Gastrocnemius medialis (tissue), 4 donors: ENCODE measurements at regions not wholly inside any gene's neighbourhood (a gene's known extent, or its start where the extent isn't known, plus 50 kb on each side); places are given as distances from the start of the nearest gene placed in this dataset.

Source experiments
- ATAC-seq, 2 donors: fragments of 150-250 bp; one replicate each; pipeline ENCODE4 v1.9.1; 2016
- DNase-seq, 2 donors: peaks; one replicate each; pipeline ENCODE4 v3.0.0-alpha.2; 2019
- H3K27ac ChIP-seq, 4 donors: fragments of 200-600 bp; sonication (generic); 1 replicate in 1 of 4; 2 replicates in 3 of 4; pipeline ENCODE4 v1.5.1; 2016 to 2018; ENCODE audit warnings: mild to moderate bottlenecking in 2 of 4, moderate library complexity in 1 of 4
- H3K27me3 ChIP-seq, 3 donors: fragments of 200-600 bp; sonication (generic) in 2 of 3; 1 replicate in 1 of 3; 2 replicates in 2 of 3; pipeline versions ENCODE4 v1.5.1 to v1.6.0; 2016 to 2019; ENCODE audit warnings: mild to moderate bottlenecking in 1 of 3, moderate library complexity in 1 of 3
- H3K36me3 ChIP-seq, 2 donors: fragments of 200-600 bp; sonication (generic) in 1 of 2; one replicate each; pipeline ENCODE4 v1.5.1; 2017 to 2018
- H3K4me1 ChIP-seq, 2 donors: fragments of 200-600 bp; sonication (generic) in 1 of 2; one replicate each; pipeline ENCODE4 v1.5.1; 2016 to 2017; ENCODE audit warnings: mild to moderate bottlenecking in 2 of 2
- H3K4me3 ChIP-seq, 4 donors: fragments of 200-600 bp; sonication (generic) in 3 of 4; 1 replicate in 1 of 4; 2 replicates in 3 of 4; pipeline ENCODE4 v1.5.1; 2016 to 2019; ENCODE audit warnings: mild to moderate bottlenecking in 2 of 4
- H3K9me3 ChIP-seq, 3 donors: fragments of 200-600 bp; sonication (generic) in 2 of 3; 1 replicate in 1 of 3; 2 replicates in 2 of 3; pipeline ENCODE4 v1.5.1; 2016 to 2019
- CTCF ChIP-seq, 5 experiments: fragments of 450-650 bp in 3 of 5; fragments of 200-600 bp in 2 of 5; sonication (generic) in 2 of 5; IDR thresholded peaks in 4 of 5; conservative IDR thresholded peaks in 1 of 5; 1 replicate in 4 of 5; 2 replicates in 1 of 5; pipeline ENCODE4 v1.5.1; 2016 to 2019; ENCODE audit warnings: antibody characterized with exemption in 5 of 5, mild to moderate bottlenecking in 3 of 5, moderate library complexity in 3 of 5
- POLR2A ChIP-seq, 2 donors: fragments of 450-650 bp; IDR thresholded peaks; one replicate each; pipeline ENCODE4 v1.6.1; 2017; ENCODE audit warnings: antibody characterized with exemption in 2 of 2, mild to moderate bottlenecking in 2 of 2, moderate library complexity in 2 of 2
- in situ Hi-C, 4 donors: fragments of 200-750 bp; cut with MboI; loops; one replicate each; pipeline versions ENCODE4 v1.15.0 to v1.8.0; 2017; ENCODE audit warnings: low sequenced_read_pairs in 4 of 4
- intact Hi-C: fragments of 100-400 bp; cut with DNase I; formaldehyde crosslinking; loops from one replicate; pipeline ENCODE4 v1.15.1; 2023; ENCODE audit warnings: low total_unique reads

- no peaks in the 10 kb centered on the region for H3K4me1 ChIP-seq
- no peak for DNase-seq
- no peak for ATAC-seq
- H3K27ac ChIP-seq: no peak overlapping the region
- H3K27me3 ChIP-seq: no peaks in the 10 kb centered on the region
- intact Hi-C loops: no loop called here
- TF ChIP-seq CTCF (IDR thresholded peaks at IDR 0.05 in 4 of 5, conservative IDR thresholded peaks at IDR 0.05 in 1 of 5) (no peak), POLR2A (IDR thresholded peaks at IDR 0.05) (no peak)
- H3K36me3 ChIP-seq: no peaks in the 10 kb centered on the region
- no peak overlapping the region for H3K4me3 ChIP-seq
- in situ Hi-C loops: no loop called here
- no peaks in the 10 kb centered on the region for H3K9me3 ChIP-seq
Measured at GRCh38 chr7:155221547-155221946, 76.1 kb upstream of the INSIG1 start.

- H3K27me3 ChIP-seq: no peaks in the 10 kb centered on the region
- in situ Hi-C loops: no loop called here
Measured at GRCh38 chr7:155222061-155222460, 75.6 kb upstream of the INSIG1 start.

GRCh38 chr7:155222573-155222972, 75.1 kb upstream of the INSIG1 start:
- DNase-seq: no peak
- H3K27ac ChIP-seq: no peak overlapping the region
- intact Hi-C loops (no loop called here), in situ Hi-C loops (no loop called here)
- H3K27me3 ChIP-seq: no peaks in the 10 kb centered on the region
- ATAC-seq: no peak
- H3K9me3 ChIP-seq: no peaks in the 10 kb centered on the region
- H3K4me3 ChIP-seq: no peak overlapping the region
- TF ChIP-seq POLR2A (IDR thresholded peaks at IDR 0.05) (no peak), CTCF (IDR thresholded peaks at IDR 0.05 in 4 of 5, conservative IDR thresholded peaks at IDR 0.05 in 1 of 5) (no peak)
- H3K36me3 ChIP-seq: no peaks in the 10 kb centered on the region
- H3K4me1 ChIP-seq: no peaks in the 10 kb centered on the region

More at GRCh38 chr7:155222061-155222460, 75.6 kb upstream of the INSIG1 start:
- DNase-seq (no peak), ATAC-seq (no peak)
- intact Hi-C loops: no loop called here
- no peak overlapping the region for H3K27ac ChIP-seq
- H3K4me1 ChIP-seq: no peaks in the 10 kb centered on the region
- no peak for TF ChIP-seq POLR2A (IDR thresholded peaks at IDR 0.05)
- TF ChIP-seq CTCF (IDR thresholded peaks at IDR 0.05 in 4 of 5, conservative IDR thresholded peaks at IDR 0.05 in 1 of 5): no peak
- H3K4me3 ChIP-seq: no peak overlapping the region
- H3K36me3 ChIP-seq: no peaks in the 10 kb centered on the region
- no peaks in the 10 kb centered on the region for H3K9me3 ChIP-seq

- Histone ChIP-seq H3K9me3 (no peaks in the 10 kb centered on the region), H3K4me3 (no peak overlapping the region), H3K27me3 (no peaks in the 10 kb centered on the region), H3K4me1 (no peaks in the 10 kb centered on the region), H3K36me3 (no peaks in the 10 kb centered on the region), H3K27ac (no peak overlapping the region)
- in situ Hi-C loops (no loop called here), intact Hi-C loops (no loop called here)
- TF ChIP-seq CTCF (IDR thresholded peaks at IDR 0.05 in 4 of 5, conservative IDR thresholded peaks at IDR 0.05 in 1 of 5) (no peak), POLR2A (IDR thresholded peaks at IDR 0.05) (no peak)
- no peak for DNase-seq
- ATAC-seq: no peak
Measured at GRCh38 chr7:155223021-155223420, 74.7 kb upstream of the INSIG1 start.

- no peak for DNase-seq
- in situ Hi-C loops: no loop called here
Measured at GRCh38 chr7:155223503-155223902, 74.2 kb upstream of the INSIG1 start.

More at GRCh38 chr7:155223503-155223902, 74.2 kb upstream of the INSIG1 start:
- intact Hi-C loops: no loop called here
- ATAC-seq: no peak
- Histone ChIP-seq H3K4me3 (no peak overlapping the region), H3K27me3 (no peaks in the 10 kb centered on the region), H3K9me3 (no peaks in the 10 kb centered on the region), H3K36me3 (no peaks in the 10 kb centered on the region), H3K4me1 (no peaks in the 10 kb centered on the region), H3K27ac (no peak overlapping the region)
- TF ChIP-seq POLR2A (IDR thresholded peaks at IDR 0.05) (no peak), CTCF (IDR thresholded peaks at IDR 0.05 in 4 of 5, conservative IDR thresholded peaks at IDR 0.05 in 1 of 5) (no peak)
